Liver (tissue), 3 donors: ENCODE measurements at regions not wholly inside any gene's neighbourhood (a gene's known extent, or its start where the extent isn't known, plus 50 kb on each side); places are given as distances from the start of the nearest gene placed in this dataset.

Source experiments
- JUND ChIP-seq, 2 donors: IDR thresholded peaks; 2 replicates each; pipeline ENCODE4 v1.6.1; 2016; ENCODE audit warnings: antibody characterized with exemption in 2 of 2
- MAX ChIP-seq: IDR thresholded peaks from 2 replicates; pipeline ENCODE4 v1.6.1; 2016; ENCODE audit warnings: antibody characterized with exemption
- RAD21 ChIP-seq, 2 donors: IDR thresholded peaks; 2 replicates each; pipeline ENCODE4 v1.6.1; 2016; ENCODE audit warnings: antibody characterized with exemption in 2 of 2, mild to moderate bottlenecking in 2 of 2
- REST ChIP-seq: IDR thresholded peaks from 2 replicates; pipeline ENCODE4 v1.6.1; 2016; ENCODE audit warnings: antibody characterized with exemption, mild to moderate bottlenecking
- TAF1 ChIP-seq: conservative IDR thresholded peaks from 2 replicates; pipeline ENCODE4 v1.6.1; 2016; ENCODE audit warnings: antibody characterized with exemption, mild to moderate bottlenecking
- TF ChIP-seq, protein P1 (sequence below): fragments of 150-350 bp; IDR thresholded peaks from 2 replicates; pipeline ENCODE4 v1.5.1; 2017; ENCODE audit warnings: improper control_type of control experiment, low read depth, low read length; ENCODE audit not compliant: missing input control
- TF ChIP-seq, protein P2 (sequence below): IDR thresholded peaks from 2 replicates; pipeline ENCODE4 v1.6.1; 2016; ENCODE audit warnings: antibody characterized with exemption
- donor health status: healthy.
- donor health status: healthy.

DNA sequence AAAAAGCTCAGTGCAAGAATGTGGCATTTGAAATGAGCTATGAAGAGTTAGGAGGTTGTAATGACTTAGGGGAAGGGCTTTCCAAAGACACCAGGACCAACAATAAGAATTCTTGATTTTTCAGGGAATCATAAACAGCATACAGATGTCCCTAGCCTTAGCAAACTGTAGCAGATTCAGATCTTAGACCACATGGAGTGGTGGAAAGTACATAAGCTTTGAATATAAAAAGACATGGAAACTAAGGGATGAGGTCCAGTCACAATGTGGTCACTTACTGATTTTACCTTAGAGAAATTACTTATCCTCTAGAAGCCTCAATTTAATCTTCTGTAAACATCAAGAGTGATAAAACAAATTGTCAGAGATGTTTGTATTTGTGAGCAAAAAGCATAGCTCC lies 186.6 kb downstream of the DUSP6 start:
- TF ChIP-seq, protein P1, sequence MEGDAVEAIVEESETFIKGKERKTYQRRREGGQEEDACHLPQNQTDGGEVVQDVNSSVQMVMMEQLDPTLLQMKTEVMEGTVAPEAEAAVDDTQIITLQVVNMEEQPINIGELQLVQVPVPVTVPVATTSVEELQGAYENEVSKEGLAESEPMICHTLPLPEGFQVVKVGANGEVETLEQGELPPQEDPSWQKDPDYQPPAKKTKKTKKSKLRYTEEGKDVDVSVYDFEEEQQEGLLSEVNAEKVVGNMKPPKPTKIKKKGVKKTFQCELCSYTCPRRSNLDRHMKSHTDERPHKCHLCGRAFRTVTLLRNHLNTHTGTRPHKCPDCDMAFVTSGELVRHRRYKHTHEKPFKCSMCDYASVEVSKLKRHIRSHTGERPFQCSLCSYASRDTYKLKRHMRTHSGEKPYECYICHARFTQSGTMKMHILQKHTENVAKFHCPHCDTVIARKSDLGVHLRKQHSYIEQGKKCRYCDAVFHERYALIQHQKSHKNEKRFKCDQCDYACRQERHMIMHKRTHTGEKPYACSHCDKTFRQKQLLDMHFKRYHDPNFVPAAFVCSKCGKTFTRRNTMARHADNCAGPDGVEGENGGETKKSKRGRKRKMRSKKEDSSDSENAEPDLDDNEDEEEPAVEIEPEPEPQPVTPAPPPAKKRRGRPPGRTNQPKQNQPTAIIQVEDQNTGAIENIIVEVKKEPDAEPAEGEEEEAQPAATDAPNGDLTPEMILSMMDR: no peak
- no peak for TF ChIP-seq TAF1
- TF ChIP-seq REST: no peak
- no peak for TF ChIP-seq MAX
- no peak for TF ChIP-seq RAD21 (IDR thresholded peaks at IDR 0.05)
- no peak for TF ChIP-seq JUND (IDR thresholded peaks at IDR 0.05)
- TF ChIP-seq, protein P2, sequence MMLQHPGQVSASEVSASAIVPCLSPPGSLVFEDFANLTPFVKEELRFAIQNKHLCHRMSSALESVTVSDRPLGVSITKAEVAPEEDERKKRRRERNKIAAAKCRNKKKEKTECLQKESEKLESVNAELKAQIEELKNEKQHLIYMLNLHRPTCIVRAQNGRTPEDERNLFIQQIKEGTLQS: no peak
